Mesendoderm (in vitro differentiated cells): ENCODE measurements at regions not wholly inside any gene's neighbourhood (a gene's known extent, or its start where the extent isn't known, plus 50 kb on each side); places are given as distances from the start of the nearest gene placed in this dataset.
A peak's percentile ranks its signal among the peaks of the same experiment; 100 is the strongest.

Experiments used
- DNase-seq: peaks from one replicate; pipeline ENCODE4 v3.0.0; 2013
- H2AK5ac ChIP-seq: 2 replicates; pipeline ENCODE4 v1.6.1; 2013; ENCODE audit warnings: low read length, inconsistent platforms
- H2BK120ac ChIP-seq: 2 replicates; pipeline ENCODE4 v1.6.1; 2013; ENCODE audit warnings: low read depth, mild to moderate bottlenecking, low read length, moderate library complexity, mixed read lengths
- H2BK15ac ChIP-seq: replicated peaks from 2 replicates; pipeline ENCODE4 v1.6.1; 2013; ENCODE audit warnings: low read depth, mild to moderate bottlenecking, moderate library complexity
- H2BK5ac ChIP-seq: 2 replicates; pipeline ENCODE4 v1.6.1; 2013; ENCODE audit warnings: low read length, inconsistent platforms
- H3K18ac ChIP-seq: 2 replicates; pipeline ENCODE4 v1.6.1; 2013; ENCODE audit warnings: mild to moderate bottlenecking, low read length, mixed read lengths
- H3K23ac ChIP-seq: one replicate; pipeline ENCODE4 v1.6.1; 2013; ENCODE audit warnings: low read length
- H3K27ac ChIP-seq: 2 replicates; pipeline ENCODE4 v1.5.1; 2013; ENCODE audit warnings: low read depth, mild to moderate bottlenecking, inconsistent platforms, low read length, moderate library complexity
- H3K27me3 ChIP-seq: 2 replicates; pipeline ENCODE4 v1.6.1; 2013; ENCODE audit warnings: low read length, control low read depth, mild to moderate bottlenecking, inconsistent platforms; ENCODE audit not compliant: insufficient read depth, poor library complexity
- H3K36me3 ChIP-seq: 2 replicates; pipeline ENCODE4 v1.6.1; 2013; ENCODE audit warnings: low read length, inconsistent platforms; ENCODE audit not compliant: control insufficient read depth, insufficient read depth
- H3K4ac ChIP-seq: one replicate; pipeline ENCODE4 v1.6.1; 2013; ENCODE audit warnings: low read depth, mild to moderate bottlenecking, low read length, moderate library complexity
- H3K4me1 ChIP-seq: 2 replicates; pipeline ENCODE4 v1.6.1; 2013; ENCODE audit warnings: low read depth, low read length, inconsistent platforms; ENCODE audit not compliant: control insufficient read depth
- H3K4me2 ChIP-seq: 2 replicates; pipeline ENCODE4 v1.6.1; 2013; ENCODE audit warnings: low read length
- H3K4me3 ChIP-seq: 2 replicates; pipeline ENCODE4 v1.5.1; 2013; ENCODE audit warnings: mild to moderate bottlenecking, low read length
- H3K56ac ChIP-seq: one replicate; pipeline ENCODE4 v1.6.1; 2013; ENCODE audit warnings: low read length
- H3K79me1 ChIP-seq: 2 replicates; pipeline ENCODE4 v1.6.1; 2013; ENCODE audit warnings: low read length, inconsistent platforms
- H3K79me2 ChIP-seq: 2 replicates; pipeline ENCODE4 v1.6.1; 2013; ENCODE audit warnings: mild to moderate bottlenecking, low read length; ENCODE audit not compliant: control insufficient read depth, insufficient read depth
- H3K9ac ChIP-seq: 2 replicates; pipeline ENCODE4 v1.6.1; 2013; ENCODE audit warnings: low read length, inconsistent platforms
- H4K5ac ChIP-seq: one replicate; pipeline ENCODE4 v1.6.1; 2013; ENCODE audit warnings: low read length
- H4K8ac ChIP-seq: one replicate; pipeline ENCODE4 v1.6.1; 2013; ENCODE audit warnings: low read depth, mild to moderate bottlenecking, control low read depth, low read length, moderate library complexity
- WGBS: extraction: QIAGEN DNeasy Blood & Tissue Kit; methylation state at CpG from one replicate; pipeline ENCODE4 v1.1.7; 2013; ENCODE audit warnings: low lambda C conversion rate, missing lambda C conversion rate; ENCODE audit not compliant: insufficient coverage; ENCODE audit errors: extremely low coverage; 5-methylcytosine and 5-hydroxymethylcytosine counted together

DNA sequence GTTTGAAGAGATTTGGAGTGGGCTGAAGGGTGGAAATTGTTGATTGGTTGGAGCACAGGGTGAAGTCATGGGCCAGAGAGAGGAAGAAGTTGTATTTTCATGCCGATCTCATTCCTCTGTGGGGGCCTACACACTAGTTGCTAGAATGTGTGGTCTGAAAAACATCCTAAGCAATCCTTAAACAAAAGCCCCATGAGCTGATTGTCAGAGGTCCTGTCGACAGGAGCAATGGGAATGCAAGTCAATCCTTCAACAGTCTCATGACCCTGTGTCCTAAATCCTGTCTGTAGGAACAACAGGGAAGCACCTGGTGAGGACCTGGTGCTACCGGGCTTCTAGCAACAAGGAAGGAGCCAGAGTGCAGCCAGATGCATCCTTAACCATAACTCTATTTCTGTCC, 324.0 kb upstream of the TMEM132C start:
- Histone ChIP-seq H3K79me1 (no peaks in the 10 kb centered on the region), H3K4me2 (no peak overlapping the region), H3K18ac (no peak overlapping the region), H4K5ac (no peak overlapping the region), H3K9ac (no peak overlapping the region), H3K36me3 (no peaks in the 10 kb centered on the region), H3K4me1 (no peaks in the 10 kb centered on the region), H3K4me3 (no peak overlapping the region), H2BK15ac (no peak overlapping the region), H3K79me2 (no peaks in the 10 kb centered on the region), H3K27me3 (no peaks in the 10 kb centered on the region), H3K27ac (no peak overlapping the region), H3K23ac (no peak overlapping the region), H2BK5ac (no peak overlapping the region), H3K56ac (no peak overlapping the region), H2BK120ac (no peak overlapping the region), H4K8ac (no peak overlapping the region), H2AK5ac (no peak overlapping the region), H3K4ac (no peak overlapping the region)
- no peak for DNase-seq
- no CpG with 5 or more reads among the region's 3 CpGs for WGBS

DNA sequence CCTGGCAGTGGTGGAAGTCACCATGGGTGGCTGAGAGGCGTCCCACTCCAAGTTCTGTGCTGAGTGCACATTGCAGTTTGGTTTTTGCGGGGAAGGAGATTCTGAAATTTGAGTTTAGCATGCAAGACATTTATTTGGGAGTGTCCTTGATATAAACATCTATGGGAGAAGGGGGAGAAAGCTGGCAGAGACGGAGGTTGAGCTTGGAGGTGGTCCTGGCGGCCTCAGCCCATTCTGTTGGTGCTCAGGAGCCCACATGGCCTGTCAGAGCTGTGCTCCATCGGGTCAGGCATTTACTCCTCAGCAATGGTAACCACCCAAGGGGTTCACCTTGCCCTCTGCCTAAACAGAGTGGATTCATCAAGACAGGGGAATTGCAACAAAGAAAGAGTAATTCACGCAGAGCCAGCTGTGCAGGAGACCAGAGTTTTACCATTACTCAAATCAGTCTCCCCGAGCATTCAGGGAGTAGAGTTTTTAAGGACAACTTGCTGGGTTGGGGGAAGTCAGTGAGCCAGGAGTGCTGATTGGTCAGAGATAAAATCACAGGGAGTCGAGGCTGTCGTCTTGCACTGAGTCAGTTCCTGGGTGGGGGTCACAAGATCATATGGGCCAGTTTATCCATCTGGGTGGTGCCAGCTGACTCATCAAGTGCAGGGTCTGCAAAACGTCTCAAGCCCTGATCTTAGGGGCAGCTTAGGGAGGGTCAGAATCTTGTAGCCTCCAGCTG, 323.3 kb upstream of the TMEM132C start:
- no peak overlapping the region for H3K56ac ChIP-seq
- H2BK15ac ChIP-seq, result no peak overlapping the region
- H4K5ac ChIP-seq, result no peak overlapping the region
- H3K4me3 ChIP-seq, result no peak overlapping the region
- no peak overlapping the region for H3K18ac ChIP-seq
- no peaks in the 10 kb centered on the region for H3K79me1 ChIP-seq
- WGBS, result no CpG with 5 or more reads among the region's 10 CpGs
- H3K36me3 ChIP-seq, result no peaks in the 10 kb centered on the region
- no peak overlapping the region for H3K9ac ChIP-seq
- DNase-seq, result peak; percentile 5
- H2AK5ac ChIP-seq, result no peak overlapping the region
- no peak overlapping the region for H2BK5ac ChIP-seq
- H2BK120ac ChIP-seq, result no peak overlapping the region
- H3K4me2 ChIP-seq, result no peak overlapping the region
- H3K27ac ChIP-seq, result no peak overlapping the region
- H3K23ac ChIP-seq, result no peak overlapping the region
- no peaks in the 10 kb centered on the region for H3K27me3 ChIP-seq
- no peaks in the 10 kb centered on the region for H3K4me1 ChIP-seq
- no peak overlapping the region for H4K8ac ChIP-seq
- no peak overlapping the region for H3K4ac ChIP-seq
- no peaks in the 10 kb centered on the region for H3K79me2 ChIP-seq

DNA sequence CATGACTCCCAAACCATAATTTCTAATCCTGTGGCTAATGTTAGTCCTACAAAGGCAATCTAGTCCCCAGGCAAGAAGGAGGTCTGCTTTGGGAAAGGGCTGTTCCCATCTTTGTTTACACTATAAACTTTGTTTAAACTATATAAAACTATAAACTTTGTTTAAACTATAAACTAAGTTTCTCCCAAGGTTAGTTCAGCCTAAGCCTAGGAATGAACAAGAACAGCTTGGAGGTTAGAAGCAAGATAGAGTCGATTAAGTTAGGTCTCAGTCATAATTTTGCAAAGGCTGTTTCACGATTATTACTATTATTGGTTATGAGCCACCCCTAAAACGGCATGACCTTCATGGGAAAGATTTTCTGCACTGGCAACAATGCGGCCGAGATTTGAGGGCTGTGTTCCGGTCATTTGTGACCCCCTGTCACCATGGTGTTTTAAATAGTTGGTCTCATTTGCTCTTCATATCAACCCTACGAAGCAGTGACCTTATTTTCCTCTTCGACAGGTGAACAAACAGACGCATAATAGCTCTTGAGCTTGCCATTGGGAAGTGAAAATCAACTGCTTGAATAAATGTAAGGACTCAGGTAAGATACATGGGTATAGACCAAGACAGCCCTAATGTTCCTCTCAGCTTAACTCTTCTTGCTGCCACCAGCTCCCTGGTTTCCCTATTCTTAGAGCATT, 322.6 kb upstream of the TMEM132C start:
- no peak overlapping the region for H3K9ac ChIP-seq
- H2BK5ac ChIP-seq, result no peak overlapping the region
- H3K79me2 ChIP-seq, result no peaks in the 10 kb centered on the region
- no peak overlapping the region for H2AK5ac ChIP-seq
- no peaks in the 10 kb centered on the region for H3K36me3 ChIP-seq
- H3K4me2 ChIP-seq, result no peak overlapping the region
- no peak overlapping the region for H3K4ac ChIP-seq
- H3K18ac ChIP-seq, result no peak overlapping the region
- no peak for DNase-seq
- no peak overlapping the region for H3K56ac ChIP-seq
- H3K4me1 ChIP-seq, result no peaks in the 10 kb centered on the region
- H3K4me3 ChIP-seq, result no peak overlapping the region
- no peaks in the 10 kb centered on the region for H3K27me3 ChIP-seq
- H3K27ac ChIP-seq, result no peak overlapping the region
- no peaks in the 10 kb centered on the region for H3K79me1 ChIP-seq
- no peak overlapping the region for H3K23ac ChIP-seq
- no CpG with 5 or more reads among the region's 9 CpGs for WGBS
- no peak overlapping the region for H4K5ac ChIP-seq
- H2BK120ac ChIP-seq, result no peak overlapping the region
- no peak overlapping the region for H4K8ac ChIP-seq
- H2BK15ac ChIP-seq, result no peak overlapping the region

DNA sequence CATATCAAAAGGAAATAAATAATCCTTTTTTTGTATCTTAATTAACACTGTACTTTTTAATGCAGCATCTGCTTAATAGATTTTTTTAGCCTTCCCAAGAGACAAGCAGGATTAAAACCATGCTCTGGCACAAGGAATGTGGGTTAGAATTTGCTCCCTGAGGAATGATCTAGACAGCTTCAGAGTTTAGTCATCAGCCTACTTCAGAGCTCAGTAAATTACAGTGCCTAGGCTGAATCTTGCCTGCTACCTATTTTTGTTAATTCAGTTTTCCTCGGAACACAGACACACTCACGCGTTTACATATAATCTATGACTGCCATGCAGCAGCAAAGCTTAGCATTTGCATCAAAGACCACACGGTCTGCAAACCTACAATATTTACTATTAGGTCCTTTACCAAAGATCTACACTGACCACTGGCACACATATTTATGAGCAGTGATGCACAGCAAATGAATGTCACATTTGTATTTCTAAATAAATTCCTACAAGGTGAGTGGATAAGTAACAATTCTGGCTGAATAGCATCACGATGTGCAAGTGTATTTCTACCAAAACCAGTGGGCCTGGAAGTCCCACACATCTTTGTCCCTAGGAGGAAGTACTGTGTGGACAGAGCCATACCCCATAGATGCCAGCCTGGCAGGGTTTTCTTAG, 309.8 kb upstream of the TMEM132C start:
- no peak overlapping the region for H3K4ac ChIP-seq

DNA sequence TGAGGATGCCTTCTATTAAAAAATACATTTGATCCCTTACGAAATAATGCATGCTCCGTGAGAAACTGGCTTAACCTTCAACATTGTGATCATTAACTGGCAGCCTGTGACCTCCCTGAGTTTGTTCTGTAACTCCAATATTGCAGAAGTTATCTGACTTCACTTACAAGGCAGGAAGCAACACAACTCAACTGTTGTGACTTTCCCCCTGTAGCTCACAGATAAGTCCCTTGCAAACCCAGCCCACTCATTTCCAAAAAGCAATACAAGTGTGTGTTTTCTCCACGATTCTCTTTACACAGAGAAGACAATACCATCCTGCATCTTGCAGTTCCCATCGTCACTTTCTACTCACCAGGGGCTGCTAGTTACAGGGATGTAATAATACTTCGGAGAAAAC, 304.7 kb upstream of the TMEM132C start:
- H3K18ac ChIP-seq, result no peak overlapping the region
- no peak overlapping the region for H3K56ac ChIP-seq
- no peaks in the 10 kb centered on the region for H3K27me3 ChIP-seq
- no peak overlapping the region for H2BK120ac ChIP-seq
- H2BK15ac ChIP-seq, result no peak overlapping the region
- H3K79me1 ChIP-seq, result no peaks in the 10 kb centered on the region
- H3K4ac ChIP-seq, result no peak overlapping the region
- H3K79me2 ChIP-seq, result no peaks in the 10 kb centered on the region
- no CpG with 5 or more reads among the region's 5 CpGs for WGBS
- H3K23ac ChIP-seq, result no peak overlapping the region
- no peak overlapping the region for H2AK5ac ChIP-seq
- no peaks in the 10 kb centered on the region for H3K4me1 ChIP-seq
- H3K36me3 ChIP-seq, result no peaks in the 10 kb centered on the region
- no peak for DNase-seq
- H3K9ac ChIP-seq, result no peak overlapping the region
- no peak overlapping the region for H3K4me3 ChIP-seq
- no peak overlapping the region for H4K8ac ChIP-seq
- no peak overlapping the region for H4K5ac ChIP-seq
- H3K4me2 ChIP-seq, result no peak overlapping the region
- H2BK5ac ChIP-seq, result no peak overlapping the region
- no peak overlapping the region for H3K27ac ChIP-seq

More for the DNA sequence above, 309.8 kb upstream of the TMEM132C start:
- Histone ChIP-seq H2BK5ac (no peak overlapping the region), H3K4me2 (no peak overlapping the region), H3K27ac (no peak overlapping the region), H3K79me2 (no peaks in the 10 kb centered on the region), H4K5ac (no peak overlapping the region), H3K79me1 (no peaks in the 10 kb centered on the region), H3K4me3 (no peak overlapping the region), H3K18ac (no peak overlapping the region), H4K8ac (no peak overlapping the region), H3K56ac (no peak overlapping the region), H2BK120ac (no peak overlapping the region), H3K36me3 (no peaks in the 10 kb centered on the region), H3K4me1 (no peaks in the 10 kb centered on the region), H3K23ac (no peak overlapping the region), H2BK15ac (no peak overlapping the region), H3K27me3 (no peaks in the 10 kb centered on the region), H3K9ac (no peak overlapping the region), H2AK5ac (no peak overlapping the region)
- DNase-seq, result no peak
- no CpG with 5 or more reads among the region's 5 CpGs for WGBS
